IPS-20b (cell line): ENCODE measurements at regions not wholly inside any gene's neighbourhood (a gene's known extent, or its start where the extent isn't known, plus 50 kb on each side); places are given as distances from the start of the nearest gene placed in this dataset.
"Not testable (repeated sequence)": the region's sequence is repeated elsewhere in the genome, so short reads cannot be mapped to it uniquely, and the experiment has no call there.

ENCODE experiments used
- H3K27ac ChIP-seq: one replicate; pipeline ENCODE4 v1.5.1; 2013; ENCODE audit warnings: low read length
- H3K27me3 ChIP-seq: 2 replicates; pipeline ENCODE4 v1.6.1; 2013; ENCODE audit warnings: mild to moderate bottlenecking, low read length, inconsistent platforms; ENCODE audit not compliant: insufficient read depth
- H3K36me3 ChIP-seq: 2 replicates; pipeline ENCODE4 v1.6.1; 2013; ENCODE audit warnings: low read depth, mild to moderate bottlenecking, inconsistent platforms, low read length, moderate library complexity; ENCODE audit not compliant: insufficient read depth
- H3K4me1 ChIP-seq: 2 replicates; pipeline ENCODE4 v1.6.1; 2013; ENCODE audit warnings: mild to moderate bottlenecking, control low read depth, inconsistent platforms, low read length, moderate library complexity; ENCODE audit not compliant: insufficient read depth
- H3K4me3 ChIP-seq: 2 replicates; pipeline ENCODE4 v1.5.1; 2013; ENCODE audit warnings: mild to moderate bottlenecking, low read length, inconsistent platforms
- H3K9ac ChIP-seq: 2 replicates; pipeline ENCODE4 v1.6.1; 2013; ENCODE audit warnings: low read depth, mild to moderate bottlenecking, inconsistent platforms, low read length, moderate library complexity
- H3K9me3 ChIP-seq: 2 replicates; pipeline ENCODE4 v1.6.1; 2013; ENCODE audit warnings: mild to moderate bottlenecking, low read depth, low read length, inconsistent platforms; ENCODE audit not compliant: insufficient read depth

GRCh38 chr1:149354579-149354978 lies 120.3 kb upstream of the NBPF19 start:
- not testable (repeated sequence) for H3K9ac ChIP-seq, H3K36me3 ChIP-seq, H3K4me3 ChIP-seq, H3K27me3 ChIP-seq, H3K9me3 ChIP-seq, H3K27ac ChIP-seq, H3K4me1 ChIP-seq

- not testable (repeated sequence) for H3K27ac ChIP-seq, H3K4me1 ChIP-seq, H3K9me3 ChIP-seq, H3K27me3 ChIP-seq, H3K4me3 ChIP-seq, H3K36me3 ChIP-seq, H3K9ac ChIP-seq
Measured at GRCh38 chr1:149355748-149356147, 119.1 kb upstream of the NBPF19 start.

GRCh38 chr1:149356152-149356551 lies 118.7 kb upstream of the NBPF19 start:
- not testable (repeated sequence) for H3K36me3 ChIP-seq, H3K9ac ChIP-seq, H3K9me3 ChIP-seq, H3K4me3 ChIP-seq, H3K4me1 ChIP-seq, H3K27ac ChIP-seq, H3K27me3 ChIP-seq

- not testable (repeated sequence) for H3K4me3 ChIP-seq, H3K36me3 ChIP-seq, H3K9me3 ChIP-seq, H3K27me3 ChIP-seq, H3K4me1 ChIP-seq, H3K27ac ChIP-seq, H3K9ac ChIP-seq
Measured at GRCh38 chr1:149360351-149360750, 114.5 kb upstream of the NBPF19 start.

GRCh38 chr1:149361310-149361709 lies 113.5 kb upstream of the NBPF19 start:
- H3K9me3 ChIP-seq, H3K9ac ChIP-seq, H3K27ac ChIP-seq, H3K4me3 ChIP-seq, H3K4me1 ChIP-seq, H3K27me3 ChIP-seq, H3K36me3 ChIP-seq: not testable (repeated sequence)

- H3K4me1 ChIP-seq, H3K27ac ChIP-seq, H3K36me3 ChIP-seq, H3K27me3 ChIP-seq, H3K9me3 ChIP-seq, H3K9ac ChIP-seq, H3K4me3 ChIP-seq: not testable (repeated sequence)
Measured at GRCh38 chr1:149364188-149364981, 110.5 kb upstream of the NBPF19 start.

- not testable (repeated sequence) for H3K4me1 ChIP-seq, H3K27me3 ChIP-seq, H3K4me3 ChIP-seq, H3K9me3 ChIP-seq, H3K9ac ChIP-seq, H3K36me3 ChIP-seq, H3K27ac ChIP-seq
Measured at GRCh38 chr1:149366402-149366801, 108.4 kb upstream of the NBPF19 start.

GRCh38 chr1:149367472-149368044 lies 107.3 kb upstream of the NBPF19 start:
- H3K27me3 ChIP-seq, H3K36me3 ChIP-seq, H3K4me3 ChIP-seq, H3K9me3 ChIP-seq, H3K4me1 ChIP-seq, H3K27ac ChIP-seq, H3K9ac ChIP-seq: not testable (repeated sequence)

GRCh38 chr1:149368337-149368736 lies 106.5 kb upstream of the NBPF19 start:
- not testable (repeated sequence) for H3K27me3 ChIP-seq, H3K4me3 ChIP-seq, H3K9me3 ChIP-seq, H3K27ac ChIP-seq, H3K36me3 ChIP-seq, H3K9ac ChIP-seq, H3K4me1 ChIP-seq

GRCh38 chr1:149369081-149369480 lies 105.8 kb upstream of the NBPF19 start:
- H3K27ac ChIP-seq, H3K9ac ChIP-seq, H3K27me3 ChIP-seq, H3K9me3 ChIP-seq, H3K36me3 ChIP-seq, H3K4me3 ChIP-seq, H3K4me1 ChIP-seq: not testable (repeated sequence)

- H3K36me3 ChIP-seq, H3K9ac ChIP-seq, H3K4me1 ChIP-seq, H3K4me3 ChIP-seq, H3K27me3 ChIP-seq, H3K27ac ChIP-seq, H3K9me3 ChIP-seq: not testable (repeated sequence)
Measured at GRCh38 chr1:149371955-149372354, 102.9 kb upstream of the NBPF19 start.

GRCh38 chr1:149378462-149378861 lies 96.4 kb upstream of the NBPF19 start:
- not testable (repeated sequence) for H3K27me3 ChIP-seq, H3K36me3 ChIP-seq, H3K4me1 ChIP-seq, H3K4me3 ChIP-seq, H3K9me3 ChIP-seq, H3K27ac ChIP-seq, H3K9ac ChIP-seq
